ENCODE measurements at regions not wholly inside any gene's neighbourhood (a gene's known extent, or its start where the extent isn't known, plus 50 kb on each side); places are given as distances from the start of the nearest gene placed in this dataset.

DNA sequence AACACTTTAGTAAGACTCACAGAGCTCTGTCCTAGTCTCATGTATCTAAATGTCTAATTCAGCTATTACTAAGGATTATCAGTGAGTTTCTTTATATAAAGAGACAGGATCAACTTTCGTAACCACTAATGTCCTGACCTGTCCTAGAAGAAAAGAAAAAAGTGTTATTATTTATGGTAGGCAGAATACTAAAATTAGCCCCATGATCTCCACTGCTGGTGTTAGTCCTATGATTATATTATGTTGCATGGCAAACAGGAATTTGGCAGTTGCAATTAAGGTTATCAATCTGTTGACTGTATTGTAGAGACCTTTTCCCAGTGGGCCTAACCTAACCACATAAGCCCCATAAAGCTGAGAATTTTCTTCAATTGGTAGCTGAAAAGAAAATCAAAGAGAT, 132.9 kb upstream of the DIO2 start:
- Histone ChIP-seq H3K4me3 (ENCODE audit: low read length) (no peak overlapping the region), H3K79me2 (ENCODE audit: low read length) (no peaks in the 10 kb centered on the region), H3K4me1 (ENCODE audit: insufficient read depth, low read length) (no peaks in the 10 kb centered on the region), H3K9me3 (ENCODE audit: low read length) (no peaks in the 10 kb centered on the region), H3K9ac (ENCODE audit: low read length) (no peak overlapping the region), H4K20me1 (ENCODE audit: low read length) (no peaks in the 10 kb centered on the region), H3K9me2 (replicated peaks; ENCODE audit: low read length) (no peaks in the 10 kb centered on the region), H3K36me3 (ENCODE audit: low read depth, low read length) (no peaks in the 10 kb centered on the region), H3K4me2 (ENCODE audit: low read length) (no peak overlapping the region), H3K27me3 (ENCODE audit: low read length) (no peaks in the 10 kb centered on the region), H3K27ac (ENCODE audit: low read length) (no peak overlapping the region), H3F3A (ENCODE audit: low read length, unreplicated experiment) (no peaks in the 10 kb centered on the region), H2AFZ (ENCODE audit: low read length) (no peak overlapping the region)
- BruUV-seq (replicated peaks), result no TSS peak
- DNase-seq (no peak), ATAC-seq (no peak)
- POLR2A ChIA-PET (ENCODE audit: unreplicated experiment), result no interaction called here
- CTCF ChIA-PET, result no interaction called here
- intact Hi-C loops (cut with micrococcal nuclease), result no loop called here
- TF ChIP-seq, protein P1, sequence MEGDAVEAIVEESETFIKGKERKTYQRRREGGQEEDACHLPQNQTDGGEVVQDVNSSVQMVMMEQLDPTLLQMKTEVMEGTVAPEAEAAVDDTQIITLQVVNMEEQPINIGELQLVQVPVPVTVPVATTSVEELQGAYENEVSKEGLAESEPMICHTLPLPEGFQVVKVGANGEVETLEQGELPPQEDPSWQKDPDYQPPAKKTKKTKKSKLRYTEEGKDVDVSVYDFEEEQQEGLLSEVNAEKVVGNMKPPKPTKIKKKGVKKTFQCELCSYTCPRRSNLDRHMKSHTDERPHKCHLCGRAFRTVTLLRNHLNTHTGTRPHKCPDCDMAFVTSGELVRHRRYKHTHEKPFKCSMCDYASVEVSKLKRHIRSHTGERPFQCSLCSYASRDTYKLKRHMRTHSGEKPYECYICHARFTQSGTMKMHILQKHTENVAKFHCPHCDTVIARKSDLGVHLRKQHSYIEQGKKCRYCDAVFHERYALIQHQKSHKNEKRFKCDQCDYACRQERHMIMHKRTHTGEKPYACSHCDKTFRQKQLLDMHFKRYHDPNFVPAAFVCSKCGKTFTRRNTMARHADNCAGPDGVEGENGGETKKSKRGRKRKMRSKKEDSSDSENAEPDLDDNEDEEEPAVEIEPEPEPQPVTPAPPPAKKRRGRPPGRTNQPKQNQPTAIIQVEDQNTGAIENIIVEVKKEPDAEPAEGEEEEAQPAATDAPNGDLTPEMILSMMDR (conservative IDR thresholded peaks at IDR 0.05; ENCODE audit: low read depth, low read length), result no peak
- TF ChIP-seq EZH2 (IDR thresholded peaks at IDR 0.05; ENCODE audit: low read length, unreplicated experiment), result no peak
- TF ChIP-seq EZH2phosphoT487 (IDR thresholded peaks at IDR 0.05; ENCODE audit: borderline replicate concordance, low read length), result no peak

DNA sequence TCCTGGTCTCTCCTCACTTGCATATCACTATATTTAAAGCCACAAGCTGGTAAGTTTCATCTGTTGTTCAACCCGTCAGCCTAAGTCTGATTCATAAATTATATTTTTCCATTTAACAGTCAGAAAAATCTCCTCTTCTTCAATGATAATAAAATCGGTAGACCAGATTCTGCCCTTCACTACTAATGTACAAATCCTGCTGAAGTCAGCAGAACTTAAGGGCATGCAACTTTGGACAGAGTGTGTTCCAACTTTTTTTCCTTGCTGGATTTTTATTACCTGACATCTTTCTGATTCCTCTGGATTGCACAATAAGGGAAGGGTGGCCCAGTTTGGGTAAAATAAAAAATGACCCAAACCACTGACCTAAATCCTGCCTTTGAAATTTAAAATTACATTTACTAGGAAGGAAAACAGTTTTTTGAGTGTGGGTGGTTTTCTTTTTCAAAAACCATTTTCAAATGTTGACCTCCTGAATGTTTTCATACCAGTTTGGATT, 125.4 kb upstream of the DIO2 start:
- no peak overlapping the region for H2AFZ ChIP-seq (ENCODE audit: low read length)
- intact Hi-C loops (cut with micrococcal nuclease), result no loop called here
- H3K36me3 ChIP-seq (ENCODE audit: low read depth, low read length), result no peaks in the 10 kb centered on the region
- no peak for DNase-seq
- ATAC-seq, result no peak
- no peak overlapping the region for H3K9ac ChIP-seq (ENCODE audit: low read length)
- POLR2A ChIA-PET (ENCODE audit: unreplicated experiment), result interaction anchor here (0.8 kb wide), 1 partner anchor 17 kb away, joined by 4 read pairs; no protein-coding TSS in a partner anchor
- no peaks in the 10 kb centered on the region for H3K79me2 ChIP-seq (ENCODE audit: low read length)
- no peak overlapping the region for H3K4me2 ChIP-seq (ENCODE audit: low read length)
- no TSS peak for BruUV-seq (replicated peaks)
- TF ChIP-seq EZH2phosphoT487 (IDR thresholded peaks at IDR 0.05; ENCODE audit: borderline replicate concordance, low read length) (no peak), EZH2 (IDR thresholded peaks at IDR 0.05; ENCODE audit: low read length, unreplicated experiment) (no peak)
- TF ChIP-seq, protein P1 (conservative IDR thresholded peaks at IDR 0.05; ENCODE audit: low read depth, low read length), result no peak
- no peak overlapping the region for H3K27ac ChIP-seq (ENCODE audit: low read length)
- no peak overlapping the region for H3K4me3 ChIP-seq (ENCODE audit: low read length)
- H3F3A ChIP-seq (ENCODE audit: low read length, unreplicated experiment), result no peaks in the 10 kb centered on the region
- no peaks in the 10 kb centered on the region for H4K20me1 ChIP-seq (ENCODE audit: low read length)
- no peaks in the 10 kb centered on the region for H3K4me1 ChIP-seq (ENCODE audit: insufficient read depth, low read length)
- no peaks in the 10 kb centered on the region for H3K9me2 ChIP-seq (replicated peaks; ENCODE audit: low read length)
- no peaks in the 10 kb centered on the region for H3K9me3 ChIP-seq (ENCODE audit: low read length)
- H3K27me3 ChIP-seq (ENCODE audit: low read length), result no peaks in the 10 kb centered on the region
- CTCF ChIA-PET, result no interaction called here

DNA sequence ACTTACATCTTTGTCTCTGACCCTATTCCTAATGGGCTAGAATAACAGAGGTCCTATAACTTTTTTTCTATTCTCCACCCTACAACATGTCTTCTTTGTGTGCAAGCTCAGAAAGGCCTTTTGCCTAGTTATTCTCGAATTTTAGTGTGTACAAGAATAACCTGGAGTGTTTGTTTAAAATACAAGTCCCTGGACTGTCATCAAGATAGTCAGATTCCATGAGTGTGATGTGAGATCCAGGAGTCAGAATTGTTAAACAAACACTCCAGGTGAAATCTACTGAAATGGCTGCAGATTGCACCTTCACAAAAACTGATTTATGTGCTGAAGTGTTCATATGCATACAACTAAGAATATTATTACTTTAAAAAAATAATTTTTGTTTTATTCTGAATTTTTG, 114.4 kb upstream of the DIO2 start:
- Histone ChIP-seq H3K79me2 (ENCODE audit: low read length) (no peaks in the 10 kb centered on the region), H3K4me3 (ENCODE audit: low read length) (no peak overlapping the region), H3K4me2 (ENCODE audit: low read length) (no peak overlapping the region), H3K9me2 (replicated peaks; ENCODE audit: low read length) (no peaks in the 10 kb centered on the region), H2AFZ (ENCODE audit: low read length) (no peak overlapping the region), H3K27me3 (ENCODE audit: low read length) (no peaks in the 10 kb centered on the region), H3K9me3 (ENCODE audit: low read length) (no peaks in the 10 kb centered on the region), H3K9ac (ENCODE audit: low read length) (no peak overlapping the region), H3F3A (ENCODE audit: low read length, unreplicated experiment) (no peaks in the 10 kb centered on the region), H3K4me1 (ENCODE audit: insufficient read depth, low read length) (peaks cover 16% of the 10 kb centered on the region; the same call in 1 of the 2 replicates), H3K36me3 (ENCODE audit: low read depth, low read length) (no peaks in the 10 kb centered on the region), H4K20me1 (ENCODE audit: low read length) (no peaks in the 10 kb centered on the region), H3K27ac (ENCODE audit: low read length) (no peak overlapping the region)
- TF ChIP-seq EZH2 (IDR thresholded peaks at IDR 0.05; ENCODE audit: low read length, unreplicated experiment) (no peak), EZH2phosphoT487 (IDR thresholded peaks at IDR 0.05; ENCODE audit: borderline replicate concordance, low read length) (no peak)
- TF ChIP-seq, protein P1 (conservative IDR thresholded peaks at IDR 0.05; ENCODE audit: low read depth, low read length), result no peak
- CTCF ChIA-PET, result no interaction called here
- intact Hi-C loops (cut with micrococcal nuclease), result no loop called here
- no peak for ATAC-seq
- DNase-seq, result no peak
- POLR2A ChIA-PET (ENCODE audit: unreplicated experiment), result no interaction called here
- no TSS peak for BruUV-seq (replicated peaks)
